IMR-90 (cell line): ENCODE measurements at regions not wholly inside any gene's neighbourhood (a gene's known extent, or its start where the extent isn't known, plus 50 kb on each side); places are given as distances from the start of the nearest gene placed in this dataset.

Experiments used
- ATAC-seq: fragments of 200-7000 bp; cut with Tn5 transposase; 2 replicates; pipeline ENCODE4 v1.9.1; 2020; ENCODE audit warnings: low read depth, mild to moderate bottlenecking, moderate library complexity
- BruUV-seq: library from RNA; stranded (reverse); fragments of 400-500 nt; replicated peaks from 2 replicates; lab custom pipeline; 2021; lab: Mats Ljungman, UMichigan
- CTCF ChIA-PET: fragments of 300-600 bp; formaldehyde crosslinking; extraction: SDS; loops from one replicate; lab custom pipeline; 2021; ENCODE audit warnings: antibody characterized with exemption; lab: Yijun Ruan, JAX
- POLR2A ChIA-PET: fragments of 300-600 bp; sonication (Branson Sonifier 250); formaldehyde crosslinking; loops from one replicate; lab custom pipeline; 2022; ENCODE audit warnings: antibody characterized with exemption; ENCODE audit not compliant: unreplicated experiment; lab: Charles Lee
- DNase-seq: peaks from one replicate; pipeline ENCODE4 v3.0.0; 2013
- H2AFZ ChIP-seq: replicated peaks from 2 replicates; pipeline ENCODE3; 2013; ENCODE audit warnings: low read length, mild to moderate bottlenecking; ENCODE audit not compliant: poor library complexity
- H2AK5ac ChIP-seq: 2 replicates; pipeline ENCODE4 v1.6.1; 2013; ENCODE audit warnings: low read depth, low read length, inconsistent platforms
- H2AK9ac ChIP-seq: replicated peaks from 2 replicates; pipeline ENCODE3; 2013; ENCODE audit warnings: mild to moderate bottlenecking, low read depth, low read length, moderate library complexity; ENCODE audit not compliant: poor library complexity
- H2BK120ac ChIP-seq: 2 replicates; pipeline ENCODE4 v1.6.1; 2013; ENCODE audit warnings: low read depth, low read length, inconsistent platforms
- H2BK15ac ChIP-seq: 3 replicates; pipeline ENCODE4 v1.6.1; 2013; ENCODE audit warnings: low read depth, low read length, inconsistent platforms
- H2BK20ac ChIP-seq: 2 replicates; pipeline ENCODE4 v1.6.1; 2013; ENCODE audit warnings: low read depth, mild to moderate bottlenecking, inconsistent platforms, low read length, moderate library complexity
- H2BK5ac ChIP-seq: 2 replicates; pipeline ENCODE4 v1.6.1; 2013; ENCODE audit warnings: mild to moderate bottlenecking, low read depth, low read length, inconsistent platforms; ENCODE audit not compliant: poor library complexity, severe bottlenecking
- H3K14ac ChIP-seq: replicated peaks from 2 replicates; pipeline ENCODE4 v1.6.1; 2013; ENCODE audit warnings: low read depth, low read length, inconsistent platforms
- H3K18ac ChIP-seq: 2 replicates; pipeline ENCODE4 v1.6.1; 2013; ENCODE audit warnings: low read depth, low read length, control low read depth
- H3K23ac ChIP-seq: 2 replicates; pipeline ENCODE4 v1.6.1; 2013; ENCODE audit warnings: low read depth, low read length, inconsistent platforms
- H3K27ac ChIP-seq: 2 replicates; pipeline ENCODE4 v1.5.1; 2013; ENCODE audit warnings: mild to moderate bottlenecking, control low read depth, low read length; ENCODE audit not compliant: insufficient read depth
- H3K27me3 ChIP-seq: 2 replicates; pipeline ENCODE4 v1.6.1; 2013; ENCODE audit warnings: low read length; ENCODE audit not compliant: control insufficient read depth, insufficient read depth
- H3K36me3 ChIP-seq: 2 replicates; pipeline ENCODE4 v1.6.1; 2013; ENCODE audit warnings: low read length, mixed read lengths; ENCODE audit not compliant: control insufficient read depth, insufficient read depth
- H3K4ac ChIP-seq: 2 replicates; pipeline ENCODE4 v1.6.1; 2013; ENCODE audit warnings: low read depth, low read length, inconsistent platforms
- H3K4me1 ChIP-seq: 2 replicates; pipeline ENCODE4 v1.6.1; 2013; ENCODE audit warnings: low read length, mixed read lengths; ENCODE audit not compliant: control insufficient read depth, insufficient read depth
- H3K4me2 ChIP-seq: 2 replicates; pipeline ENCODE4 v1.6.1; 2013; ENCODE audit warnings: low read depth, mild to moderate bottlenecking, control low read depth, low read length, moderate library complexity
- H3K4me3 ChIP-seq: 2 replicates; pipeline ENCODE4 v1.5.1; 2013; ENCODE audit warnings: low read depth, mild to moderate bottlenecking, control low read depth, low read length, moderate library complexity; ENCODE audit not compliant: insufficient read depth
- H3K56ac ChIP-seq: 2 replicates; pipeline ENCODE4 v1.6.1; 2013; ENCODE audit warnings: low read length, inconsistent platforms; ENCODE audit not compliant: insufficient read depth; ENCODE audit errors: extremely low read depth
- H3K79me1 ChIP-seq, 2 experiments: 2 replicates each; pipeline ENCODE4 v1.6.1; 2013; ENCODE audit warnings: low read length in 2 of 2, inconsistent platforms in 1 of 2, low read depth in 1 of 2
- H3K9ac ChIP-seq: 2 replicates; pipeline ENCODE4 v1.6.1; 2013; ENCODE audit warnings: low read depth, low read length, control low read depth
- H3K9me1 ChIP-seq: 2 replicates; pipeline ENCODE4 v1.6.1; 2013; ENCODE audit warnings: low read length, inconsistent platforms; ENCODE audit not compliant: insufficient read depth
- H3K9me3 ChIP-seq: 2 replicates; pipeline ENCODE4 v1.6.1; 2013; ENCODE audit warnings: low read length; ENCODE audit not compliant: control insufficient read depth, insufficient read depth
- H4K20me1 ChIP-seq: 2 replicates; pipeline ENCODE4 v1.6.1; 2013; ENCODE audit warnings: low read length, inconsistent platforms; ENCODE audit not compliant: insufficient read depth
- H4K5ac ChIP-seq: 2 replicates; pipeline ENCODE4 v1.6.1; 2013; ENCODE audit warnings: mild to moderate bottlenecking, low read depth, low read length, control low read depth
- H4K8ac ChIP-seq, 2 experiments: 2 replicates each; pipeline ENCODE4 v1.6.1; 2013; ENCODE audit warnings: low read depth in 2 of 2, low read length in 2 of 2, control low read depth in 1 of 2, inconsistent platforms in 1 of 2
- H4K91ac ChIP-seq: 2 replicates; pipeline ENCODE4 v1.6.1; 2013; ENCODE audit warnings: low read depth, low read length, inconsistent platforms; ENCODE audit not compliant: insufficient read depth
- CTCF ChIP-seq: conservative IDR thresholded peaks from 2 replicates; pipeline ENCODE4 v1.5.1; 2012; ENCODE audit warnings: mild to moderate bottlenecking, low read depth, low read length, improper control_type of control experiment
- NFE2L2 ChIP-seq: fragments of 150-350 bp; IDR thresholded peaks from 2 replicates; pipeline ENCODE4 v1.6.1; 2016; ENCODE audit warnings: low read depth, mild to moderate bottlenecking, low read length
- RCOR1 ChIP-seq: IDR thresholded peaks from 2 replicates; pipeline ENCODE4 v1.6.1; 2012; ENCODE audit warnings: mild to moderate bottlenecking, low read length, improper control_type of control experiment; ENCODE audit not compliant: insufficient replicate concordance
- WGBS, 2 experiments: methylation state at CpG; one replicate each; pipeline versions ENCODE4 v1.1.5 to v1.1.7; 2013; ENCODE audit warnings: missing lambda C conversion rate in 2 of 2; ENCODE audit not compliant: insufficient read length in 1 of 2; ENCODE audit errors: extremely low coverage in 2 of 2; 5-methylcytosine and 5-hydroxymethylcytosine counted together
- dilution Hi-C: fragments of 300-500 bp; cut with HindIII; formaldehyde crosslinking; loops from one replicate; pipeline ENCODE4 v1.14.3; 2018; ENCODE audit warnings: low sequenced_read_pairs; ENCODE audit not compliant: unreplicated experiment
- in situ Hi-C: fragments of 300-500 bp; cut with MboI; formaldehyde crosslinking; loops from 3 replicates; pipeline ENCODE4 v1.14.3; 2019; ENCODE audit warnings: low sequenced_read_pairs, inconsistent platforms, mixed read lengths
- intact Hi-C: fragments of 100-400 bp; cut with micrococcal nuclease; formaldehyde crosslinking; loops from 2 replicates; pipeline ENCODE4 v1.10.0; 2022

- H2AK5ac ChIP-seq, result no peak overlapping the region
- H3K4me1 ChIP-seq, result no peaks in the 10 kb centered on the region
- H4K5ac ChIP-seq, result no peak overlapping the region
- BruUV-seq, result no TSS peak
- H3K18ac ChIP-seq, result no peak overlapping the region
- H2AK9ac ChIP-seq, result no peak overlapping the region
- no peak overlapping the region for H2BK15ac ChIP-seq
- H3K36me3 ChIP-seq, result no peaks in the 10 kb centered on the region
- H4K91ac ChIP-seq, result no peak overlapping the region
- no peak overlapping the region for H2BK120ac ChIP-seq
- no peak overlapping the region for H3K4ac ChIP-seq
- no peak overlapping the region for H3K4me2 ChIP-seq
- intact Hi-C loops, result no loop called here
- no peak overlapping the region for H3K14ac ChIP-seq
- no peak overlapping the region for H3K56ac ChIP-seq
- no CpG with 5 or more reads among the region's 9 CpGs for WGBS, 2 experiments
- no peak for ATAC-seq
- H2BK20ac ChIP-seq, result no peak overlapping the region
- H3K9ac ChIP-seq, result no peak overlapping the region
- no peaks in the 10 kb centered on the region for H4K20me1 ChIP-seq
- in situ Hi-C loops, result no loop called here
- TF ChIP-seq RCOR1 (no peak), NFE2L2 (no peak), CTCF (no peak)
- no peak overlapping the region for H4K8ac ChIP-seq
- dilution Hi-C loops, result no loop called here
- H3K27ac ChIP-seq, result no peak overlapping the region
- H2AFZ ChIP-seq, result no peak overlapping the region
- DNase-seq, result no peak
- H3K9me1 ChIP-seq, result no peaks in the 10 kb centered on the region
- H3K9me3 ChIP-seq, result peaks cover 10% of the 10 kb centered on the region
- CTCF ChIA-PET, result interaction anchor here (0.7 kb wide), 1 partner anchor 288 kb away, joined by 3 read pairs; no protein-coding TSS in a partner anchor
- H2BK5ac ChIP-seq, result no peak overlapping the region
- no peaks in the 10 kb centered on the region for H3K27me3 ChIP-seq
- no peak overlapping the region for H3K23ac ChIP-seq
- H3K79me1 ChIP-seq, result no peaks in the 10 kb centered on the region
- POLR2A ChIA-PET, result no interaction called here
- H3K4me3 ChIP-seq, result no peak overlapping the region
These were observed 1323.9 kb upstream of the DDX18 start for GRCh38 chr2:116490511-116491145.
